ENCODE measurements at regions not wholly inside any gene's neighbourhood (a gene's known extent, or its start where the extent isn't known, plus 50 kb on each side); places are given as distances from the start of the nearest gene placed in this dataset.

GRCh38 chr2:193743089-193743488, 1548.4 kb upstream of the TMEFF2 start:
- no peak for TF ChIP-seq POLR2AphosphoS5 (IDR thresholded peaks at IDR 0.05; ENCODE audit: low read depth, low read length)
- no peak for TF ChIP-seq TAF1 (IDR thresholded peaks at IDR 0.05; ENCODE audit: borderline replicate concordance, low read depth, low read length)
- no peak for TF ChIP-seq POLR2A (IDR thresholded peaks at IDR 0.05; ENCODE audit: low read depth, low read length)

Data from GM12892 (cell line).